NB4 (cell line): ENCODE measurements at regions not wholly inside any gene's neighbourhood (a gene's known extent, or its start where the extent isn't known, plus 50 kb on each side); places are given as distances from the start of the nearest gene placed in this dataset.

ENCODE experiments used
- POLR2A ChIP-seq: IDR thresholded peaks from 2 replicates; pipeline ENCODE4 v1.6.1; 2011; ENCODE audit warnings: mild to moderate bottlenecking; ENCODE audit not compliant: insufficient read length; ENCODE audit errors: extremely low read depth
- TF ChIP-seq, protein P1 (sequence below): IDR thresholded peaks from one replicate; pipeline ENCODE4 v1.5.1; 2012; ENCODE audit warnings: low read depth, low read length

DNA sequence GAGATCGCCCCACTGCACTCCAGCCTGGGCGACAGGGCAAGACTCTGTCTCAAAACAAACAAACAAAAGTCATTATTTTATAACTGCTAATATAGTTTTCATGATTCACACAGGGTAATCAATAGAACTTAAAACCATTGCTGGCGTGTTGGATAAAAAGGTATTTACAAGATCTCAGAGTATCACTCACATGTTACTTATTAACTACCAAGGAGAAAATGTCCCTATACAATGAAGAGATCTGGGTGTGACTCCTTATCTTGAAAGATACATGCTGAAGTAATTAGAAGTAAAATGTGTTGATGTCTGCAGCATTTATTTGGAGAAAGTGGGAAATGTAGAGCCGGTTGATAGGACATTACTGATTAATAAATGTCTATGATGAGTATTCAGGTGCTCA, 57.3 kb upstream of the PIK3C2G start:
- TF ChIP-seq, protein P1, sequence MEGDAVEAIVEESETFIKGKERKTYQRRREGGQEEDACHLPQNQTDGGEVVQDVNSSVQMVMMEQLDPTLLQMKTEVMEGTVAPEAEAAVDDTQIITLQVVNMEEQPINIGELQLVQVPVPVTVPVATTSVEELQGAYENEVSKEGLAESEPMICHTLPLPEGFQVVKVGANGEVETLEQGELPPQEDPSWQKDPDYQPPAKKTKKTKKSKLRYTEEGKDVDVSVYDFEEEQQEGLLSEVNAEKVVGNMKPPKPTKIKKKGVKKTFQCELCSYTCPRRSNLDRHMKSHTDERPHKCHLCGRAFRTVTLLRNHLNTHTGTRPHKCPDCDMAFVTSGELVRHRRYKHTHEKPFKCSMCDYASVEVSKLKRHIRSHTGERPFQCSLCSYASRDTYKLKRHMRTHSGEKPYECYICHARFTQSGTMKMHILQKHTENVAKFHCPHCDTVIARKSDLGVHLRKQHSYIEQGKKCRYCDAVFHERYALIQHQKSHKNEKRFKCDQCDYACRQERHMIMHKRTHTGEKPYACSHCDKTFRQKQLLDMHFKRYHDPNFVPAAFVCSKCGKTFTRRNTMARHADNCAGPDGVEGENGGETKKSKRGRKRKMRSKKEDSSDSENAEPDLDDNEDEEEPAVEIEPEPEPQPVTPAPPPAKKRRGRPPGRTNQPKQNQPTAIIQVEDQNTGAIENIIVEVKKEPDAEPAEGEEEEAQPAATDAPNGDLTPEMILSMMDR: no peak
- no peak for TF ChIP-seq POLR2A
